ENCODE measurements at regions not wholly inside any gene's neighbourhood (a gene's known extent, or its start where the extent isn't known, plus 50 kb on each side); places are given as distances from the start of the nearest gene placed in this dataset.
"Not testable (repeated sequence)": the region's sequence is repeated elsewhere in the genome, so short reads cannot be mapped to it uniquely, and the experiment has no call there.

DNA sequence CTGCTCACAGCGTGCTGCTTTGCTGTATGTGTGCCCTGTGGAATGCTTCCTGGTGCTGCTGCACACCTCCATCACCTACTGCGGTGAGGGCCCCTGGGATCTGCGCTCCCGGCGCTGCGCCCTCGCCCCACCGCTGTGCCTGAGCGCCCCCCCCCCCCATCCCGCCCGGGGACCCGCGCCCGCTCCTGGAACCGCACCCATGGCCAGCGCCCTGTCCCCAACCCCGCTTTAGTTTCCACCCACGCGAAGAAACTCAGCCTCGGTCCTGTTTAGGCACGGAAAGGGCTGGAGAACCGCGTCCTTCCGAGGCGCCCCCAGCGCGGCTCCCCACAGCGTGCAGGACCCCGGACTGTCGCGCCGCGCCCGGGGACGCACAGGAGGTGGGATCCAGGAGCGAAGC is 265.5 kb downstream of the POTEB3 start:
- POLR2A ChIA-PET (ENCODE audit: low non-redundant PET); H3K27ac ChIP-seq (ENCODE audit: low read depth, low read length, poor library complexity, severe bottlenecking); H3K4me1 ChIP-seq (ENCODE audit: insufficient read depth, low read length, poor library complexity, severe bottlenecking); H3K27me3 ChIP-seq (replicated peaks; ENCODE audit: insufficient read depth, low read depth, low read length, poor library complexity); H3K4me3 ChIP-seq (ENCODE audit: low read depth, low read length, poor library complexity, severe bottlenecking); CTCF ChIA-PET; intact Hi-C loops (cut with micrococcal nuclease; ENCODE audit: unreplicated experiment); DNase-seq (ENCODE audit: low spot score); BruUV-seq (replicated peaks); H3K36me3 ChIP-seq (ENCODE audit: insufficient read depth, low read length, poor library complexity, severe bottlenecking); H3K9me3 ChIP-seq (ENCODE audit: low read depth, low read length, poor library complexity, severe bottlenecking): not testable (repeated sequence)

DNA sequence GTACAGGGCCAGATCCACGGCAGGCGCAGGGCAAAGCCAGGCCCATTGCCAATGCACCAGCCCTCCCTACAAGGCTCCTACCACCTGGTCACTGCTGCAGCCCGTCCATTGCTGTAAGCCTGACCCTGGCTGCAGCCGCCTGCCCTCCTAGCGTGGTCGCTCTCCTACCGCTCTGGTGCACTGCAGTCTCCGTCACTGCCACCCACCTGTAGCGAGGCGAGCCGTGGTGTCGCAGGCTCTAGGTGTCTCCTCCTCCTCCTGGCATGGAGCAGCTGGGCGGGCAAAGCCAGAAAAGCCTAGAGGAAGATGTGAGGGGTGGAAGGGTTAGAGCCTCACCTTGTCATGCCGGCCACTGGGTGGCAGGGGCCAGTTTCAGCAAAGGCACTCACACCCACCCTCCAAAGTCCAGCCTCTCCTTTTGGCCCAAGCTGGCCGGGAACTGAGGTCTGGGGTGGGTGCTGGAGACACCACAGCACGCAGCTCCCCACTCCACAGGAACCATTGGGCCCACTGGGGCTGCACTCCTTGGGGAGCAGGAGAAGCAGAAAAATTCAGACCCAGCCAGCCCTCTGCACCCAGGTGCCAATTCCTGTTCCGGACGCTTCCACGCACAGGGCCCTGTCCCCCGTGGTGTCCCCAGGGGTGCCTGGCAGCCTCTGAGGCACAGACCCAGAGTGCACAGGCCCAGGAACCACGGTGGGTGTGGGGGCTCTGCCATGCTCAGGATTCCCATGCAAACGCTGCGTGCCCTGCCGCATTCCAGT is 285.3 kb upstream of the POTEB2 start:
- CTCF ChIA-PET; H3K36me3 ChIP-seq (ENCODE audit: insufficient read depth, low read length, poor library complexity, severe bottlenecking); BruUV-seq (replicated peaks); POLR2A ChIA-PET (ENCODE audit: low non-redundant PET); H3K4me1 ChIP-seq (ENCODE audit: insufficient read depth, low read length, poor library complexity, severe bottlenecking); DNase-seq (ENCODE audit: low spot score); H3K9me3 ChIP-seq (ENCODE audit: low read depth, low read length, poor library complexity, severe bottlenecking); H3K27ac ChIP-seq (ENCODE audit: low read depth, low read length, poor library complexity, severe bottlenecking); H3K27me3 ChIP-seq (replicated peaks; ENCODE audit: insufficient read depth, low read depth, low read length, poor library complexity); intact Hi-C loops (cut with micrococcal nuclease; ENCODE audit: unreplicated experiment); H3K4me3 ChIP-seq (ENCODE audit: low read depth, low read length, poor library complexity, severe bottlenecking): not testable (repeated sequence)

DNA sequence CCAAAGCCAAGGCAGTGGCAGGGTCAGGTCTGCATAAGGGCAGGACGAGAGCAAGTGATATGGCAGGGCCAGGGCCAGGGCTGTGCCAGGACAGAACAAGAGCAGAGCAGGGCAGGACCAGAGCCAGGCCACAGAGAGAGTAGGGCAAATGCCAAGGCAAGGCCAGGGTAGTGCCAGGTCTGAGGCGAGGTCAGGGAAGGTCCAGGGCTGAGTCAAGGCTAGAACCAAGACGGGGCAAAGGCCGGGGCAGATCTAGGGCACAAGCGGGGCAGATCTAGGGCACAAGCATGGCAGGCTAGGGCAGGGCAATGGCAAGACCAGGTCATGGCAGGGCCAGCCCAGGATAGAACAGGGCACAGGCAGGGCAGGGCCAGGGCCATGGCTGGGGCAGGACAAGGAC is 282.0 kb upstream of the POTEB2 start:
- H3K4me1 ChIP-seq (ENCODE audit: insufficient read depth, low read length, poor library complexity, severe bottlenecking); DNase-seq (ENCODE audit: low spot score); H3K36me3 ChIP-seq (ENCODE audit: insufficient read depth, low read length, poor library complexity, severe bottlenecking); POLR2A ChIA-PET (ENCODE audit: low non-redundant PET); H3K4me3 ChIP-seq (ENCODE audit: low read depth, low read length, poor library complexity, severe bottlenecking); H3K27ac ChIP-seq (ENCODE audit: low read depth, low read length, poor library complexity, severe bottlenecking); H3K27me3 ChIP-seq (replicated peaks; ENCODE audit: insufficient read depth, low read depth, low read length, poor library complexity); BruUV-seq (replicated peaks); intact Hi-C loops (cut with micrococcal nuclease; ENCODE audit: unreplicated experiment); CTCF ChIA-PET; H3K9me3 ChIP-seq (ENCODE audit: low read depth, low read length, poor library complexity, severe bottlenecking): not testable (repeated sequence)

DNA sequence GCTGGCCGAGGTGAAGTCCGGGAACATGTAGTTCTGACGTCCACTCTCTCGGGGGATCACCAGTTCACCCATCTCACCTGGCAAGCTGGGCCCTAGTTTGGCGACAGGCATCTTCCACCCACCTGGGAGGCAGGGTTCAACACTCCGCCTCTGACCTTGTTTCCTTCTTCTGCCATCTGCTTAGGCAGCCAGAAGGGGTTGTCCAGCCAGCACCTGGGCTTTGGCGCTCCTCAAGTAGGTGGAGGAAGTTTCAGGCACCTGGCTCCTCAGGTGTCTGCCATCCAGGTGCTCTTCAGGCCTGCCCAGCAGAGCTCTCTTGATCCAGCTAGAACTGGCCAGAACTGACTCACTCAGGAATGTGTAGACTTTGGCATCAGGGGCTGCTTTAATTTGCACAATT is 267.8 kb upstream of the POTEB2 start:
- not testable (repeated sequence) for H3K27ac ChIP-seq (ENCODE audit: low read depth, low read length, poor library complexity, severe bottlenecking)

DNA sequence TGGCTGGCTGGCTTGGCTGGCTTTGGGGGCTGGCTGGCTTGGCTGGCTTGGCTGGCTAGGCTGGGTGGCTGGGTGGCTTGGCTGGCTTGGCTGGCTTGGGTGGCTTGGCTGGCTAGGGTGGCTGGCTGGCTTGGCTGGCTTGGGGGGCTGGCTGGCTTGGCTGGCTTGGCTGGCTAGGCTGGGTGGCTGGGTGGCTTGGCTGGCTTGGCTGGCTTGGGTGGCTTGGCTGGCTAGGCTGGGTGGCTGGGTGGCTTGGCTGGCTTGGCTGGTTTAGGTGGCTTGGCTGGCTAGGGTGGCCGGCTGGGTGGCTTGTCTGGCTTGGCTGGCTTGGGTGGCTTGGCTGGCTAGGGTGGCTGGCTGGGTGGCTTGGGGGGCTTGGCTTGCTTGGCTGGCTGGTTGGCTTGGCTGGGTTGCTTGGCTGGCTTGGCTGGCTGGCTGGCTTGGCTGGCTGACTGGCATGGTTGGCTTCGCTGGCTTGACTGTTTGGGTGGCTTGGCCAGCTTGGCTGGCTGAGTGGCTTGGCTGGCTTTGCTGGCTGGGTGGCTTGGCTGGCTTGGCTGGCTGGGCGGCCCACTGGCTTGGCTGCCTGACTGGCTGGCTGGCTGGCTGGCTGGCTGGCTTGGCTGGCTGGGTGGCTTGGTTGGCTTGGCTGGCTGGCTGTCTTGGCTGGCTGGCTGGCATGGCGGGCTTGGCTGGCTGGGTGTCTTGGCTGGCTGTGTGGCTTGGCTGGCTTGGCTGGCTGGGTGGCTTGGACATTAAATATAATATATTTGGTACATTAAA is 246.3 kb upstream of the POTEB2 start:
- CTCF ChIA-PET; DNase-seq (ENCODE audit: low spot score); H3K27me3 ChIP-seq (replicated peaks; ENCODE audit: insufficient read depth, low read depth, low read length, poor library complexity); BruUV-seq (replicated peaks); H3K9me3 ChIP-seq (ENCODE audit: low read depth, low read length, poor library complexity, severe bottlenecking); POLR2A ChIA-PET (ENCODE audit: low non-redundant PET); H3K27ac ChIP-seq (ENCODE audit: low read depth, low read length, poor library complexity, severe bottlenecking); H3K4me3 ChIP-seq (ENCODE audit: low read depth, low read length, poor library complexity, severe bottlenecking); H3K36me3 ChIP-seq (ENCODE audit: insufficient read depth, low read length, poor library complexity, severe bottlenecking); intact Hi-C loops (cut with micrococcal nuclease; ENCODE audit: unreplicated experiment); H3K4me1 ChIP-seq (ENCODE audit: insufficient read depth, low read length, poor library complexity, severe bottlenecking): not testable (repeated sequence)

More for the DNA sequence above, 267.8 kb upstream of the POTEB2 start:
- H3K4me3 ChIP-seq (ENCODE audit: low read depth, low read length, poor library complexity, severe bottlenecking); H3K27me3 ChIP-seq (replicated peaks; ENCODE audit: insufficient read depth, low read depth, low read length, poor library complexity); H3K9me3 ChIP-seq (ENCODE audit: low read depth, low read length, poor library complexity, severe bottlenecking); DNase-seq (ENCODE audit: low spot score); POLR2A ChIA-PET (ENCODE audit: low non-redundant PET); H3K36me3 ChIP-seq (ENCODE audit: insufficient read depth, low read length, poor library complexity, severe bottlenecking); intact Hi-C loops (cut with micrococcal nuclease; ENCODE audit: unreplicated experiment); H3K4me1 ChIP-seq (ENCODE audit: insufficient read depth, low read length, poor library complexity, severe bottlenecking); BruUV-seq (replicated peaks); CTCF ChIA-PET: not testable (repeated sequence)

DNA sequence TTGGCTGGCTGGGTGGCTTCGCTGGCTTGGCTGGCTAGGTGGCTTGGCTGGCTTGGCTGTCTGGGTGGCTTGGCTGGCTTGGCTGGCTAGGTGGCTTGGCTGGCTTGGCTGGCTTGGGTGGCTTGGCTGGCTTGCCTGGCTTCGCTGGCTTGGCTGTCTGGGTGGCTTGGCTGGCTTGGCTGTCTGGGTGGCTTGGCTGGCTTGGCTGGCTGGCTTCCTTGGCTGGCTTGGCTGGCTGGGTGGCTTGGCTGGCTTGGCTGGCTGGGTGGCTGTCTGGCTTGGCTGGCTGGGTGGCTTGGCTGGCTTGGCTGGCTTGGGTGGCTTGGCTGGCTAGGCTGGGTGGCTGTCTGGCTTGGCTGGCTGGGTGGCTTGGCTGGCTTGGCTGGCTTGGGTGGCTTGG is 245.7 kb upstream of the POTEB2 start:
- CTCF ChIA-PET; intact Hi-C loops (cut with micrococcal nuclease; ENCODE audit: unreplicated experiment); H3K4me1 ChIP-seq (ENCODE audit: insufficient read depth, low read length, poor library complexity, severe bottlenecking); H3K36me3 ChIP-seq (ENCODE audit: insufficient read depth, low read length, poor library complexity, severe bottlenecking); H3K9me3 ChIP-seq (ENCODE audit: low read depth, low read length, poor library complexity, severe bottlenecking); H3K4me3 ChIP-seq (ENCODE audit: low read depth, low read length, poor library complexity, severe bottlenecking); H3K27ac ChIP-seq (ENCODE audit: low read depth, low read length, poor library complexity, severe bottlenecking); POLR2A ChIA-PET (ENCODE audit: low non-redundant PET); H3K27me3 ChIP-seq (replicated peaks; ENCODE audit: insufficient read depth, low read depth, low read length, poor library complexity); BruUV-seq (replicated peaks): not testable (repeated sequence)
- peak; percentile 9 for DNase-seq (ENCODE audit: low spot score)

DNA sequence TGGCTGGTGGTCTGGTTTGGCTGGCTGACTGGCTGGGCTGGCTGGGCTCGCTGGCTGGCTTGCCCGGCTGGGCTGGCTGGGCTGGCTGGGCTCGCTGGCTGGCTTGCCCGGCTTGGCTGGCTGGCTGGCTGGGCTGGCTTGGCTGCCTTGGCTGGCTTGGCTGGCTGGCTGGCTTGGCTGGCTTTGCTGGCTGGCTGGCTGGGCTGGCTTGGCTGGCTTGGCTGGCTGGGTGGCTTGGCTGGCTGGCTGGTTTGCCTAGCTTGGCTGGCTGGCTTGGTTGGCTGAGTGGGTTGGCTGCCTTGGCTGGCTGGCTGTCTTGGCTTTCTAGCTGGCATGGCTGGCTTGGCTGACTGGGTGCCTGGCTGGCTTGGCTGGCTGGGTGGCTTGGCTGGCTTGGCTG is 245.1 kb upstream of the POTEB2 start:
- H3K9me3 ChIP-seq (ENCODE audit: low read depth, low read length, poor library complexity, severe bottlenecking); DNase-seq (ENCODE audit: low spot score); H3K36me3 ChIP-seq (ENCODE audit: insufficient read depth, low read length, poor library complexity, severe bottlenecking); H3K27ac ChIP-seq (ENCODE audit: low read depth, low read length, poor library complexity, severe bottlenecking); POLR2A ChIA-PET (ENCODE audit: low non-redundant PET); CTCF ChIA-PET; BruUV-seq (replicated peaks); H3K27me3 ChIP-seq (replicated peaks; ENCODE audit: insufficient read depth, low read depth, low read length, poor library complexity); H3K4me3 ChIP-seq (ENCODE audit: low read depth, low read length, poor library complexity, severe bottlenecking); intact Hi-C loops (cut with micrococcal nuclease; ENCODE audit: unreplicated experiment); H3K4me1 ChIP-seq (ENCODE audit: insufficient read depth, low read length, poor library complexity, severe bottlenecking): not testable (repeated sequence)
